GM12865 (cell line): ENCODE measurements at regions not wholly inside any gene's neighbourhood (a gene's known extent, or its start where the extent isn't known, plus 50 kb on each side); places are given as distances from the start of the nearest gene placed in this dataset.

Source experiments
- DNase-seq: peaks from one replicate; pipeline ENCODE4 v3.0.0; 2010; ENCODE audit warnings: low read depth
- H3K4me3 ChIP-seq: 2 replicates; pipeline ENCODE4 v1.5.1; 2011; ENCODE audit warnings: mild to moderate bottlenecking, low read depth, low read length, control low read depth
- CTCF ChIP-seq: IDR thresholded peaks from 2 replicates; pipeline ENCODE4 v1.5.1; 2011; ENCODE audit warnings: low read length, control low read depth, low read depth, inconsistent platforms; ENCODE audit not compliant: insufficient read depth; ENCODE audit errors: missing control alignments

DNA sequence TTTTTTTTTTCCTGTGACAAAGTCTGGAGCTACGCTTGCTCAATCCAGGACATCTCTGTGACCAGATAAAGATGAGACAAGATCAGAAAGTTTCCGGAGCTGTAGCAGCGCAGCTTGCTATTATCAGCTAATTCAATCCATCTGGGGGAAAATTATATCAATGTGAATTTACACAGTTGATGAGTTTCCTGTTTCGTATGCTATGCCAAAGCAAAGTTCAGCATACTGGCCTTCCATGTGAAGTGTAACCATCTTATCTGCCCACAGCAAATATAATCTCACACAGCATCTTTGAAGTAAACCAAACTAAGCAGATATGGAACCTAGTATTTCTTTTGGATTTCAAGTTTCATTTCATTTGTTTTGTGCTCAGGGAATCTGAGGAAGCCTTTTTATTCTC is 1767.7 kb downstream of the EFNA5 start:
- H3K4me3 ChIP-seq = no peak overlapping the region
- no peak for DNase-seq
- TF ChIP-seq CTCF = no peak

- H3K4me3 ChIP-seq = no peak overlapping the region
- no peak for TF ChIP-seq CTCF
- DNase-seq = no peak
These were observed 1771.0 kb downstream of the EFNA5 start for GRCh38 chr5:105899726-105900125.

DNA sequence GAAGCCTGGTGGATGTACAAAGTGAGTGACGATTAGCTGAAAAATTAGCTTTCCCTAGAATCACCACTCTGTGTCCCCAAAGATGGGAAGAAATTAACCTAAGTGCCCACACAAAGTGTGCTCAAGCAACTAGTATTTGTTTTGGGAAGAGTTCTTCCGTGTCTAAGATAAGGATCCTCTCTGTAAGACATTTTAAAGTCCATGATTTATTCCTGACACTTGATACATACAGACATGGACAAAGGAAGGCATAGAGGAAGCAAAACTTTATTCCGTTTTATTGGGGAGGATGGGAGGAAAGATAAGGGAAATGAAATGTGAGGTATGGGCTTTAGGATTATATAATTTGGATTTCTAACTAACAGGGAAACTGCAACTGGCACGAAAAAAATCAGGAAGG is 1772.6 kb downstream of the EFNA5 start:
- DNase-seq = no peak
- TF ChIP-seq CTCF = no peak
- H3K4me3 ChIP-seq = no peak overlapping the region

DNA sequence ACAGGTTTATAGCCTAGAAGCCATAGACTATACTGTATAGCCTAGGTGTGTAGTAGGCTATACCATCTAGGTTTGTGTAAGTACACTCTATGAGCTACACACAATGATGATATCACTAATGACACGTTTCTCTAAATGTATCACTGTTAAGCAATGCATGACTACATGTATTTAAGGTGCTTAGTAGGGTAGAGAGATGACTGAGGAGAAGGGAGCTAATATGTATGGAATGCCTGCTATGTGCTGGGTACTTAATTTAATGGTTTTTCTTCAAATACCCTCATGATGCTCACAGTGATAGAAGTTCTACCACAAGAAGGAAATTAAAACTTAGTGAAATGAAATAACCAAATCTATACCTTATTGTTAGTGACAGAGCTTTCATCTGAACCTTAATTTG is 1785.5 kb downstream of the EFNA5 start:
- no peak for DNase-seq
- no peak for TF ChIP-seq CTCF
- no peak overlapping the region for H3K4me3 ChIP-seq

DNA sequence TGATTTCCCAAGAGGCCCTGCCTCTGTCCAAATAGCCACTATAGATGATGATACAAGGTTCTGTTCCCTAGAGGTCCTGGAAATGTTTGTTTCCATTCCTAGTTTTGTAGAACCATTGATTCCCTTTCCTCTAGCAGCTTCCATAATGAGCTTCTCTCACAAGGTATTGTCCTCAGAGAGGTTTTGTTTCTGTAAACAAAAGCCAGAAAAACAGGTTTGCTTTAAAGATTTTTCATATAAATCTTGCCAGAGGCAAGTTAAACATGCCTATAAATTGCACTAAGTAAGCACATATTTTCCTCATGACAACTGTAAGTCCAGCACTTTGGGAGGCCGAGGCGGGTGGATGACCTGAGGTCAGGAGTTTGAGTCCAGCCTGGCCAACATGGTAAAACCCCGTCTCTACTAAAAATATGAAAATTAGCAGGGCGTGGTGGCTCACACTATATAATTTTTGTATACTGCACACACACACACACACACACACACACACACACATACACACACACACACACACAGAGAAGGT is 1787.7 kb downstream of the EFNA5 start:
- no peak overlapping the region for H3K4me3 ChIP-seq
- DNase-seq = no peak
- TF ChIP-seq CTCF = no peak

- TF ChIP-seq CTCF = no peak
- H3K4me3 ChIP-seq = no peak overlapping the region
- DNase-seq = no peak
These were observed 1792.3 kb downstream of the EFNA5 start for GRCh38 chr5:105878402-105878801.

DNA sequence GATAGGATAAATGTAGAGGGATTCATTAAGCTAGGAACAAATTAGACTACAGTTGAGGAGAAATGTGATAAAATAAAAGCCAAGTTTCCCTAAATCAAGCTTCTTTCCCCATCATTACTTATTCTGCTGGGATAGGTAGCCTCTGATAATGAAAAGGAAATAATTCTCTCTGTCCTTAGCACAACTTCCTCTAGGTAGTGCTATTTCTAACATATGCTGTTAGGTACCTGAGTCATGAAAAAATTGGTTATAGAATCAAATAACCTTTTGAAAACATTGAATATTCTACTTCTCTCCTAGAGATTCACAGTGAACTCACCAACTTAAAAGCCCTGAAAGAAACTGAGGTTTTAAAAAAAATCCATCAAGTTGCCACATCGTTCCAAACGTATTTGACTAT is 1793.1 kb downstream of the EFNA5 start:
- TF ChIP-seq CTCF = no peak
- H3K4me3 ChIP-seq = no peak overlapping the region
- no peak for DNase-seq
